Spinal cord (tissue), 9 donors: ENCODE measurements at regions not wholly inside any gene's neighbourhood (a gene's known extent, or its start where the extent isn't known, plus 50 kb on each side); places are given as distances from the start of the nearest gene placed in this dataset.
A peak's percentile ranks its signal among the peaks of the same experiment; 100 is the strongest.

ENCODE experiments used
- DNase-seq, 6 donors: peaks; one replicate each; pipeline versions ENCODE4 v3.0.0 to v3.0.0-alpha.2; 2013 to 2015; ENCODE audit warnings: low spot score in 6 of 6, low read depth in 4 of 6
- H3K27ac ChIP-seq: one replicate; pipeline ENCODE4 v1.5.1; 2013; ENCODE audit warnings: low read depth, low read length, control low read depth
- H3K27me3 ChIP-seq: one replicate; pipeline ENCODE4 v1.6.1; 2013; ENCODE audit warnings: low read length; ENCODE audit not compliant: control insufficient read depth, insufficient read depth
- H3K36me3 ChIP-seq: one replicate; pipeline ENCODE4 v1.6.1; 2013; ENCODE audit warnings: low read length; ENCODE audit not compliant: control insufficient read depth, insufficient read depth
- H3K4me1 ChIP-seq: one replicate; pipeline ENCODE4 v1.6.1; 2013; ENCODE audit warnings: low read length; ENCODE audit not compliant: control insufficient read depth, insufficient read depth
- H3K4me3 ChIP-seq: one replicate; pipeline ENCODE4 v1.5.1; 2013; ENCODE audit warnings: low read depth, low read length, control low read depth
- H3K9me3 ChIP-seq: one replicate; pipeline ENCODE4 v1.6.1; 2013; ENCODE audit warnings: low read length; ENCODE audit not compliant: control insufficient read depth, insufficient read depth
- WGBS: methylation state at CpG from one replicate; pipeline ENCODE4 v1.1.5; 2013; ENCODE audit warnings: missing lambda C conversion rate; ENCODE audit not compliant: insufficient coverage; 5-methylcytosine and 5-hydroxymethylcytosine counted together
- donor health status: healthy.

DNA sequence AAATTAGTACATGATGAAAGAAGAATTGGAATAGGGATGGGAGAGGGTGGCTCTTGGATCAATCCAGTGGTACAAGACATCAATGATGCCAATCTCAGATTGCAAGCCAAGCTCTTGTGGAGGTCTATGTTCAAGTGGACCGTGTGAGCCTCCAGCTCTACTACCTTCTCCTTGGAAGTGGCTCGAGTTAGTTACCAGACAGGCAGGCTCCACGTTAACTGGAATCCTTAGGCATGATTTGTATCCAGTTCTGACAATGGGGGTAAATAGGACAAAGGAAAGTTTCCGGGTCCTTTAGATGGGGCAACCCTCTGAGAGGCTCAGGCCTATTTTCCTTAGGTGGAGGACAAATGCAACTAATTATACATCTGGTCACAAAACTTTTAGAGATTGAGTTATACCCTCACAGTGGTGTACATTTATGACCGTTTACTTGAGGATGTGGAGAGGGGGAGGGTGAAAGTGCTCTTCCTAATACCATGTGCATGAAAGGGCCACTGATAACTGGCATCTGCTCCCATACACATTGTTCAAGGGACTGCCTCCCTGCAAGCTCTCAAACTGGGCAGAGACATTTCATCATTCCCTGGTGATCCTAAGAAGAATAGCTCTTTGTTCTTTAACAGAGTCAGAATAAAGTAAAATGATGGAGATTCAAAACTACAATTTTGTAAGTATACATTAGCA is 180.2 kb downstream of the SOCS6 start:
- no peaks in the 10 kb centered on the region for H3K9me3 ChIP-seq
- peak in 1 of 6 donors; percentile 40 for DNase-seq
- WGBS = 60% methylated on average over 2 of the region's 5 CpGs
- no peak overlapping the region for H3K27ac ChIP-seq
- peaks cover 10% of the 10 kb centered on the region for H3K4me1 ChIP-seq
- H3K36me3 ChIP-seq = no peaks in the 10 kb centered on the region
- no peak overlapping the region for H3K4me3 ChIP-seq
- H3K27me3 ChIP-seq = no peaks in the 10 kb centered on the region

DNA sequence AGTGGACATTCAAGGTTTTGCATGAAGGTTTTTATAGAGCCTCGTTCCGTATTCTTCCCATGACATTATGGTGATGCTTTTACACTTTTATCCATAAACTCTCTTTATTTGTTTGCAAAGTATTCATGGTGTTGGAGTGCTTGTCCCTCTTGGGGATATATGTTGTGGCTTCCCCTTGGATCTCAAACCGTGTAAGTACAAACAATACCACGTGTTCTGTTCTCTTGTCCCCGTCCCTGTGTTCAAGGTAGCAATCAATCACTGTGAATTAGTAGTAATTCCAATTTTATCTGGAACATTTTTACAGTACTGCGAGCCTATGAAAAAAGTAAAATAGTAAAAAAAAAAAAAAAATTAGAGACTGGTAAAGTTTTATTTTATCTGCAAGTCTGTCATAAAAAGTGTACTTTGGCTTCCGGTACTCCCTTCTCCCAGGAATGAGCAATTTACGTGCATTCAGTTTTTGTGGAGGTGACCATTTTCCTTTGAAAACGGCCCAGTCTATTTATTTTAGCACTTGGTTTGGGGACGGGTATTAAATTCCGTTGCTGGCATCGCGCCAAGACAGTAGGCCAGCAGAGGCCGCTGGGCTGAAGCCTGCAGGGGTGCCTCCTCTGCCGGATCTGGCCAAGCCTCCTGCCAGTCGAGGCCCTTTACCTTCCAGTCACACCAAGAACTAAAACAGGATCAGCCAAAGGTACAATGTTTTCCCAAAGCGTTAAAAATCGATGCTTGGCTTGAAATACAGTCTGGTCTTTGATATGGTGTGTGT is 175.7 kb downstream of the SOCS6 start:
- no peaks in the 10 kb centered on the region for H3K27me3 ChIP-seq
- no peaks in the 10 kb centered on the region for H3K9me3 ChIP-seq
- H3K4me1 ChIP-seq = peaks cover 6% of the 10 kb centered on the region
- 7% methylated on average over 10 of the region's 18 CpGs for WGBS
- DNase-seq = peak; percentile 61 to 93 (median 78)
- peak overlapping the region; percentile 65 for H3K27ac ChIP-seq
- H3K4me3 ChIP-seq = peak overlapping the region; percentile 41
- H3K36me3 ChIP-seq = no peaks in the 10 kb centered on the region

DNA sequence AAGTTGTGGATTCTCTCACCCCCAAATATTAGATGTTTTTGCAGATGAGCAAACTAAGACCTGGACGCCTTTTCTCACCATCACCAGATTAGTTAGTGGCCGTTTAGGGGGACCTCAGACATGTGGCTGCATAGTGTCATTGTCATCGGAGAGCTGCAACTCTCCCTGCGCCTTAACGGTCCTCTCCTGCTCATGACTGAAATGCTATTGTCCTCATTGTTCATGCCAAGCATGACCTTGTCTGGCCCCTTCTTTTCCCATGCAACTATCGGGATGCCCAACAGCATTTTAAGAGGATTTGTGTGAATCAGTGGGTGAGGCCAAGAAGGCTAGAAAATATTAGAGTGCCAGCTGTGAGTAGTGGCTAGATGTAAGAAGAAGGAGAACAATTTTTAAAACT is 174.2 kb downstream of the SOCS6 start:
- Histone ChIP-seq H3K27me3 (no peaks in the 10 kb centered on the region), H3K4me3 (no peak overlapping the region), H3K9me3 (no peaks in the 10 kb centered on the region), H3K27ac (no peak overlapping the region), H3K36me3 (no peaks in the 10 kb centered on the region), H3K4me1 (peaks cover 4% of the 10 kb centered on the region)
- 45% methylated on average over 4 of the region's 6 CpGs for WGBS
- DNase-seq = no peak

DNA sequence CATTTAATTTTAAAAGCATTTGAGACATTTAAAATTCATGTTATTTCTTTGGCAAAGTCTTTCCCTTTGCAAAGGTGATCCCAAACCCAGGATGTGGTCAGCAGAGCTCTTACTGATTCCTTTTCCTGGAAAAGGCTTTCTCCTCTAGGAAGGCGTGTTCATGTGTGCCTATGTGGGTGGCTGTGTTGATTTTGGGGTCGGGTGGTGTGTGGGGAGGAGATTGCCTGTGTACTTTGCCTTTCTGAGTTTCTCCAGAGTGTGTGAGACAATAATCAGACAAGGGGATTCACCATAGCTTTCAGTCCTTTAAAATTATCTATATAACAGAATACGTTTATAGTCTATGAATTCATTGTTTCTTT is 173.2 kb downstream of the SOCS6 start:
- H3K4me3 ChIP-seq = no peak overlapping the region
- no peaks in the 10 kb centered on the region for H3K27me3 ChIP-seq
- no peaks in the 10 kb centered on the region for H3K36me3 ChIP-seq
- H3K27ac ChIP-seq = no peak overlapping the region
- WGBS = no CpG with 5 or more reads among the region's 3 CpGs
- no peak for DNase-seq
- no peaks in the 10 kb centered on the region for H3K9me3 ChIP-seq
- H3K4me1 ChIP-seq = peaks cover 4% of the 10 kb centered on the region

DNA sequence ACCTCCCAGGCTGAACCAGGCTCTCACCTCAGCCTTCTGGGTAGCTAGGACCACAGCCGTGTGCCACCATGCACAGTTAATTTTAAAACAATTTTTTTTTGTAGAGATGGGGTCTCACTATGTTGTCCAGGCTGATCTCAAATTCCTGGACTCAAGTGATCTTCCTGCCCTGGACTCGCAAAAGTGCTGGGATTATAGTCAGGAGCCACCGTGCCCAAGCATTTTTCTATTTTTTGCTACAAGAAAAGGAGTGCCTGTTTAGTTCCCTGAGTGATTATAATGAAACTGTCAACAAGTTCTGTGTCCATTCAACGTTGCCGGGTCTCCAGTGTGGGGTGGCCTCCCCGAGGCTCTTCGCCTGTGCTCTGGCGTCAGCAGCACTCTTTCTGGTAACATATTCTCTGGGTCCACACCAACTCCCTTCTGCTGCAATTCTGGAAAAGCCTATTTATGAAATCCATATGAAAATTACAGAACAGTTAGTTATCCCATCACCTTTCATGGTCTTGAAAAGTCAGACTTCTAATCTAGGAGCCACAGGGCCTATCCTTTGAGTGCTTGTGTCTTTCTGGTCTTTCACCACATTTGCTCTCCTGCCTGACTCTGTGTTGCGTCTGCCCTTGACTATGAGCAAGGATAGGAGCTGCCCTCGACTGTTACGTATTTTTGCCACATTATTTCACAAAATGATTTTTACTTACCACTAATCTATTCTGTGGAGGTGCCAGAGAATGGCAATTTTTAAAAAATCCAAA is 172.7 kb downstream of the SOCS6 start:
- DNase-seq = no peak
- Histone ChIP-seq H3K27me3 (no peaks in the 10 kb centered on the region), H3K36me3 (no peaks in the 10 kb centered on the region), H3K27ac (no peak overlapping the region), H3K4me3 (no peak overlapping the region), H3K9me3 (no peaks in the 10 kb centered on the region), H3K4me1 (peaks cover 4% of the 10 kb centered on the region)
- 80% methylated on average over 6 of the region's 11 CpGs for WGBS

DNA sequence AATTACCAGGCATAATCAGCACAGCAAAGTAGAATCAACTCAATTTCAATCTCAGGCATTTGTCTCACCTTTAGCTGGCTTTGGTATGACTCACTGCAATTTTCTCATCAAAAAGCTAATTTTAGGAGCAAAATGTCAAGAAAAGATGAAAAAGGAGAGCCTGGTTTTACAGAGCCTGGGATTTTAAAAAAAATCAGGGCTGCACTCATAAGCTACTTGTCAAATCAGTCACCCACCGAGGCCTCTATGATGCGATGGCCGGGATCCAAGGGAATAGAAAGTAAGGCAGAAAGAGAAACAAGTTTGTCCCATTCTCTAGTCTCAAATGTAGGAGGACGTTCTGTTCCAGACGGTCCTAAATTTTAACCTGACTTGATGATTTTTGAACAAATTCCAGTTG is 170.9 kb downstream of the SOCS6 start:
- Histone ChIP-seq H3K36me3 (no peaks in the 10 kb centered on the region), H3K27me3 (no peaks in the 10 kb centered on the region), H3K27ac (no peak overlapping the region), H3K4me3 (no peak overlapping the region), H3K4me1 (peaks cover 2% of the 10 kb centered on the region), H3K9me3 (no peaks in the 10 kb centered on the region)
- WGBS = 70% methylated on average over 4 of the region's 5 CpGs
- DNase-seq = no peak

DNA sequence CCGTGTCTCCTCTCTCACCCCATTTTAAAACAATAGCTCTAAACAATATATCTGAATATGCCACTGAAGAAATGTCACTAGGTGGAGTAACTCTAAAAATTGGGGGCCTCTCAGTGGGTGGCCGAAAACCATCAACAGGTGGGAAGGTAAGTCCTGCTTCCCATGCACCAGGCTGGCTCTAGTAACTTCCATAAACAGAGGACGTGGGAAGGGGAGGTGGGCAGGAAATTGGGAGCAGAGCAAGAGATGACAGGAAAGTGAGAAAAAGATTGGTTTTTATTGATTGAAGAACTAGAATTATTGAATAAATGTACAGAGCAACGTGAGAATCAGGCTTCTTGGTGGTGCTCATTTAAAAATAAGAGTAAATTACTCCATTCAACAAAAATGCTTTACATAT is 170.4 kb downstream of the SOCS6 start:
- no peak for DNase-seq
- H3K4me1 ChIP-seq = no peaks in the 10 kb centered on the region
- H3K4me3 ChIP-seq = no peak overlapping the region
- no peaks in the 10 kb centered on the region for H3K36me3 ChIP-seq
- WGBS = 100% methylated on average over 1 of the region's 4 CpGs
- H3K27ac ChIP-seq = no peak overlapping the region
- H3K27me3 ChIP-seq = no peaks in the 10 kb centered on the region
- H3K9me3 ChIP-seq = no peaks in the 10 kb centered on the region

DNA sequence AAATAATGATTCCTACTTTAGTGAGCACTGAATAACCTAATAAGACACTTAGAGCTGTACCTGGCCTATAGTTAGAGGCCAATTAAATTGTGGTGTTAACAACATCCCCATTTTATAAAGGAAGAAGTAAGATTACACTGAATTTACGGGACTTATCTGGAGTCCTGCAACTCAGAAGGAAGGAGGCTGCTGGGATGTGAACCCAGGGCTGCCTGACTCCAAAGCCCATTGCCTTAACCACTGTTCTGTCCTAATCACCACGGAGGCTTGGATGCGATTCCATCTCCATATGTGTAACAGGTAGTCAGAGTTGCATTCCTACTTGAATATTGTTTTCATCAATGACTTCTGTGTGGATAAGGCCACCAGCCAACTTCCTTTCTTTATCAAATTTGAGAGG is 168.9 kb downstream of the SOCS6 start:
- no peaks in the 10 kb centered on the region for H3K9me3 ChIP-seq
- no peak for DNase-seq
- no CpG with 5 or more reads among the region's 3 CpGs for WGBS
- no peaks in the 10 kb centered on the region for H3K36me3 ChIP-seq
- H3K4me1 ChIP-seq = no peaks in the 10 kb centered on the region
- H3K27me3 ChIP-seq = no peaks in the 10 kb centered on the region
- no peak overlapping the region for H3K4me3 ChIP-seq
- H3K27ac ChIP-seq = no peak overlapping the region

DNA sequence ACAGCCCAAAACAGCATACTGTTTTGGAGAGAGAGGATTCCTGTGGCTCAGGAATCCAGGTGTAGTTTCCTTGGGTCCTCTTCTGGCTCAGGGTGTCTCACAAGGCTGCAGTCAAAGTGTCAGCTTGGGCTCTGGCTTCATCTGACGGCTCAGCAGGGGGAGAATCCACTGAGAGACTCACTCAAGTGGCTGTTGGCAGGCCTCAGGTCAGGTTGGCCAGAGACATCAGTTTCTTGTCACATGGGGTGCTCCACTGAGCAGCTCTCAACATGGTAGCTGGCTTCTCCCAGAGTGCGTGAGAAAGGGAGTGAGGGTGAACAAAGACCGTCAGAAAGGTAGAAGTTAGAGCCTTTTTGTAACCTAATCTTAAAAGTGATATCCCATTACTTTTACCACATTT is 168.4 kb downstream of the SOCS6 start:
- 77% methylated on average over 1 of the region's 3 CpGs for WGBS
- Histone ChIP-seq H3K4me1 (no peaks in the 10 kb centered on the region), H3K27ac (no peak overlapping the region), H3K9me3 (no peaks in the 10 kb centered on the region), H3K36me3 (no peaks in the 10 kb centered on the region), H3K27me3 (no peaks in the 10 kb centered on the region), H3K4me3 (no peak overlapping the region)
- no peak for DNase-seq
